IMR-90 (cell line): ENCODE measurements at regions not wholly inside any gene's neighbourhood (a gene's known extent, or its start where the extent isn't known, plus 50 kb on each side); places are given as distances from the start of the nearest gene placed in this dataset.

Source experiments
- CTCF ChIP-seq: conservative IDR thresholded peaks from 2 replicates; pipeline ENCODE4 v1.5.1; 2012; ENCODE audit warnings: mild to moderate bottlenecking, low read depth, low read length, improper control_type of control experiment
- MAFK ChIP-seq: IDR thresholded peaks from 2 replicates; pipeline ENCODE4 v1.6.1; 2012; ENCODE audit warnings: low read depth, low read length, improper control_type of control experiment
- POLR2A ChIP-seq: IDR thresholded peaks from 2 replicates; pipeline ENCODE4 v1.6.1; 2012; ENCODE audit warnings: mild to moderate bottlenecking, low read depth, low read length
- RCOR1 ChIP-seq: IDR thresholded peaks from 2 replicates; pipeline ENCODE4 v1.6.1; 2012; ENCODE audit warnings: mild to moderate bottlenecking, low read length, improper control_type of control experiment; ENCODE audit not compliant: insufficient replicate concordance
- RFX5 ChIP-seq: IDR thresholded peaks from 2 replicates; pipeline ENCODE4 v1.8.0; 2012; ENCODE audit warnings: low read depth, mild to moderate bottlenecking, low read length, moderate library complexity
- TF ChIP-seq, protein P1 (sequence below): fragments of 150-350 bp; IDR thresholded peaks from 2 replicates; pipeline ENCODE4 v1.6.1; 2016; ENCODE audit warnings: low read depth, mild to moderate bottlenecking, low read length, moderate library complexity, borderline replicate concordance

- TF ChIP-seq POLR2A (no peak), CTCF (no peak), MAFK (no peak), RCOR1 (no peak), RFX5 (no peak)
- TF ChIP-seq, protein P1, sequence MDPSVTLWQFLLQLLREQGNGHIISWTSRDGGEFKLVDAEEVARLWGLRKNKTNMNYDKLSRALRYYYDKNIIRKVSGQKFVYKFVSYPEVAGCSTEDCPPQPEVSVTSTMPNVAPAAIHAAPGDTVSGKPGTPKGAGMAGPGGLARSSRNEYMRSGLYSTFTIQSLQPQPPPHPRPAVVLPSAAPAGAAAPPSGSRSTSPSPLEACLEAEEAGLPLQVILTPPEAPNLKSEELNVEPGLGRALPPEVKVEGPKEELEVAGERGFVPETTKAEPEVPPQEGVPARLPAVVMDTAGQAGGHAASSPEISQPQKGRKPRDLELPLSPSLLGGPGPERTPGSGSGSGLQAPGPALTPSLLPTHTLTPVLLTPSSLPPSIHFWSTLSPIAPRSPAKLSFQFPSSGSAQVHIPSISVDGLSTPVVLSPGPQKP = no peak
Measured at GRCh38 chr1:209008586-209008985, 574.9 kb upstream of the CAMK1G start.
